Thoracic aorta (tissue), 2 donors: ENCODE measurements at regions not wholly inside any gene's neighbourhood (a gene's known extent, or its start where the extent isn't known, plus 50 kb on each side); places are given as distances from the start of the nearest gene placed in this dataset.
"Not testable (repeated sequence)": the region's sequence is repeated elsewhere in the genome, so short reads cannot be mapped to it uniquely, and the experiment has no call there.

Experiments used
- ATAC-seq: fragments of 150-250 bp; one replicate; pipeline ENCODE4 v1.8.0; 2017; ENCODE audit warnings: low read depth; ENCODE audit not compliant: insufficient number of reproducible peaks, low FRiP score
- DNase-seq: peaks from one replicate; pipeline ENCODE4 v3.0.0-alpha.2; 2020; ENCODE audit warnings: low spot score
- H3K27ac ChIP-seq, 2 donors: fragments of 200-600 bp; sonication (generic); 1 replicate in 1 of 2; 2 replicates in 1 of 2; pipeline ENCODE4 v1.5.1; 2016; ENCODE audit warnings: mild to moderate bottlenecking in 2 of 2, moderate library complexity in 2 of 2
- H3K27me3 ChIP-seq: fragments of 200-600 bp; sonication (generic); replicated peaks from 2 replicates; pipeline ENCODE4 v1.6.0; 2016; ENCODE audit warnings: mild to moderate bottlenecking; ENCODE audit not compliant: insufficient read depth
- H3K36me3 ChIP-seq: fragments of 200-600 bp; sonication (generic); one replicate; pipeline ENCODE4 v1.5.1; 2016
- H3K4me1 ChIP-seq, 2 donors: fragments of 200-600 bp; sonication (generic); 1 replicate in 1 of 2; 2 replicates in 1 of 2; pipeline versions ENCODE4 v1.5.1 to v1.6.0; 2016; ENCODE audit warnings: low read depth in 2 of 2, mild to moderate bottlenecking in 1 of 2; ENCODE audit not compliant: control insufficient read depth in 1 of 2
- H3K4me3 ChIP-seq: fragments of 200-600 bp; sonication (generic); 2 replicates; pipeline ENCODE4 v1.5.1; 2016; ENCODE audit warnings: mild to moderate bottlenecking
- H3K9me3 ChIP-seq: fragments of 200-600 bp; sonication (generic); 2 replicates; pipeline ENCODE4 v1.5.1; 2016
- CTCF ChIP-seq: fragments of 200-600 bp; sonication (generic); IDR thresholded peaks from one replicate; pipeline ENCODE4 v1.5.1; 2019; ENCODE audit warnings: antibody characterized with exemption

GRCh38 chr18:9047715-9048114 is 54.8 kb upstream of the NDUFV2 start:
- no peak for ATAC-seq
- no peak for DNase-seq

GRCh38 chr18:9048236-9048635 is 54.3 kb upstream of the NDUFV2 start:
- DNase-seq, result no peak
- no peak overlapping the region for H3K4me3 ChIP-seq
- no peaks in the 10 kb centered on the region for H3K36me3 ChIP-seq
- no peak for TF ChIP-seq CTCF
- H3K27me3 ChIP-seq, result no peaks in the 10 kb centered on the region
- H3K9me3 ChIP-seq, result no peaks in the 10 kb centered on the region
- ATAC-seq, result no peak
- H3K4me1 ChIP-seq, result no peaks in the 10 kb centered on the region
- H3K27ac ChIP-seq, result no peak overlapping the region

More at GRCh38 chr18:9047715-9048114, 54.8 kb upstream of the NDUFV2 start:
- H3K4me3 ChIP-seq, result no peak overlapping the region
- H3K27ac ChIP-seq, result no peak overlapping the region
- no peak for TF ChIP-seq CTCF
- H3K9me3 ChIP-seq, result no peaks in the 10 kb centered on the region
- no peaks in the 10 kb centered on the region for H3K36me3 ChIP-seq
- H3K4me1 ChIP-seq, result no peaks in the 10 kb centered on the region
- no peaks in the 10 kb centered on the region for H3K27me3 ChIP-seq

GRCh38 chr18:9048808-9049494 is 53.5 kb upstream of the NDUFV2 start:
- H3K36me3 ChIP-seq, result no peaks in the 10 kb centered on the region
- no peak overlapping the region for H3K27ac ChIP-seq
- H3K4me1 ChIP-seq, result no peaks in the 10 kb centered on the region
- TF ChIP-seq CTCF, result no peak
- no peaks in the 10 kb centered on the region for H3K27me3 ChIP-seq
- ATAC-seq (no peak), DNase-seq (no peak)
- no peak overlapping the region for H3K4me3 ChIP-seq
- no peaks in the 10 kb centered on the region for H3K9me3 ChIP-seq

GRCh38 chr18:9049495-9049809 is 53.0 kb upstream of the NDUFV2 start:
- DNase-seq, result no peak
- H3K27ac ChIP-seq, result no peak overlapping the region
- no peak for ATAC-seq
- no peak for TF ChIP-seq CTCF
- no peaks in the 10 kb centered on the region for H3K4me1 ChIP-seq
- no peaks in the 10 kb centered on the region for H3K9me3 ChIP-seq
- no peak overlapping the region for H3K4me3 ChIP-seq
- H3K27me3 ChIP-seq, result no peaks in the 10 kb centered on the region
- H3K36me3 ChIP-seq, result no peaks in the 10 kb centered on the region

- H3K36me3 ChIP-seq, DNase-seq, H3K27me3 ChIP-seq, ATAC-seq, H3K27ac ChIP-seq, H3K9me3 ChIP-seq, H3K4me1 ChIP-seq, H3K4me3 ChIP-seq: not testable (repeated sequence)
Measured at GRCh38 chr18:9050628-9051284, 51.7 kb upstream of the NDUFV2 start.
